Stimulated activated CD4-positive, alpha-beta T cell treated with anti-CD3 and anti-CD28 coated beads, TNF-alpha, amount 100 ng/mL, for 4 hours (primary cell): ENCODE measurements at regions not wholly inside any gene's neighbourhood (a gene's known extent, or its start where the extent isn't known, plus 50 kb on each side); places are given as distances from the start of the nearest gene placed in this dataset.
"Not testable (repeated sequence)": the region's sequence is repeated elsewhere in the genome, so short reads cannot be mapped to it uniquely, and the experiment has no call there.

Source experiments
- DNase-seq, 3 experiments: peaks; one replicate each; pipeline ENCODE4 v3.0.0-alpha.2; 2020; ENCODE audit warnings: low read depth in 3 of 3

GRCh38 chr5:118478852-118479251 is 509.5 kb downstream of the DTWD2 start:
- DNase-seq: no peak

- DNase-seq: no peak
Measured at GRCh38 chr5:118468085-118468484, 520.3 kb downstream of the DTWD2 start.

GRCh38 chr5:118467103-118467502 is 521.2 kb downstream of the DTWD2 start:
- no peak for DNase-seq

GRCh38 chr5:118466418-118466817 is 521.9 kb downstream of the DTWD2 start:
- DNase-seq: no peak

GRCh38 chr5:118462276-118462675 is 526.1 kb downstream of the DTWD2 start:
- DNase-seq: not testable (repeated sequence)

GRCh38 chr5:118461436-118461835 is 526.9 kb downstream of the DTWD2 start:
- no peak for DNase-seq

GRCh38 chr5:118459490-118459889 is 528.9 kb downstream of the DTWD2 start:
- DNase-seq: no peak

- no peak for DNase-seq
Measured at GRCh38 chr5:118456085-118456484, 532.3 kb downstream of the DTWD2 start.

GRCh38 chr5:118451697-118452247 is 536.6 kb downstream of the DTWD2 start:
- DNase-seq: no peak

GRCh38 chr5:118450554-118451332 is 537.6 kb downstream of the DTWD2 start:
- DNase-seq: no peak

GRCh38 chr5:118447350-118447749 is 541.0 kb downstream of the DTWD2 start:
- DNase-seq: no peak

- no peak for DNase-seq
Measured at GRCh38 chr5:118441956-118442355, 546.4 kb downstream of the DTWD2 start.

- no peak for DNase-seq
Measured at GRCh38 chr5:118441034-118441433, 547.3 kb downstream of the DTWD2 start.

GRCh38 chr5:118440496-118440895 is 547.9 kb downstream of the DTWD2 start:
- no peak for DNase-seq

GRCh38 chr5:118439831-118440230 is 548.5 kb downstream of the DTWD2 start:
- no peak for DNase-seq

- no peak for DNase-seq
Measured at GRCh38 chr5:118435131-118435530, 553.2 kb downstream of the DTWD2 start.

GRCh38 chr5:118434522-118434921 is 553.8 kb downstream of the DTWD2 start:
- DNase-seq: no peak

- DNase-seq: no peak
Measured at GRCh38 chr5:118430076-118430475, 558.3 kb downstream of the DTWD2 start.

- DNase-seq: no peak
Measured at GRCh38 chr5:118407958-118408357, 580.4 kb downstream of the DTWD2 start.

- DNase-seq: no peak
Measured at GRCh38 chr5:118405650-118406061, 582.7 kb downstream of the DTWD2 start.

- no peak for DNase-seq
Measured at GRCh38 chr5:118397236-118397635, 591.1 kb downstream of the DTWD2 start.

- no peak for DNase-seq
Measured at GRCh38 chr5:118392491-118392890, 595.9 kb downstream of the DTWD2 start.

GRCh38 chr5:118382931-118383330 is 605.4 kb downstream of the DTWD2 start:
- not testable (repeated sequence) for DNase-seq

- no peak for DNase-seq
Measured at GRCh38 chr5:118379470-118379869, 608.9 kb downstream of the DTWD2 start.
